SK-N-SH (cell line): ENCODE measurements at regions not wholly inside any gene's neighbourhood (a gene's known extent, or its start where the extent isn't known, plus 50 kb on each side); places are given as distances from the start of the nearest gene placed in this dataset.

ENCODE experiments used
- CTCF ChIA-PET: fragments of 300-600, 350-600 bp; formaldehyde crosslinking; extraction: SDS; loops from one replicate; lab custom pipeline; 2021; lab: Yijun Ruan, JAX
- POLR2A ChIA-PET: fragments of 350-600 bp; sonication (Branson Sonifier 250); formaldehyde crosslinking; extraction: SDS; loops from one replicate; lab custom pipeline; 2020; ENCODE audit warnings: antibody characterized with exemption, inconsistent platforms; lab: Yijun Ruan, JAX
- DNase-seq: peaks from one replicate; pipeline ENCODE4 v3.0.0; 2012
- H2AFZ ChIP-seq: fragments of 200-600 bp; sonication (generic); 2 replicates; pipeline ENCODE4 v1.8.1; 2016; ENCODE audit warnings: antibody characterized with exemption, mild to moderate bottlenecking, low read depth
- H3F3A ChIP-seq: fragments of 200-600 bp; sonication (generic); replicated peaks from 2 replicates; pipeline ENCODE3; 2016; ENCODE audit warnings: antibody characterized with exemption, mild to moderate bottlenecking; ENCODE audit not compliant: insufficient read depth
- H3K27ac ChIP-seq, 2 experiments: fragments of 200-500 bp in 1 of 2; fragments of 200-600 bp in 1 of 2; sonication (Bioruptor generic) in 1 of 2; sonication (generic), shearing (Covaris generic) in 1 of 2; 2 replicates each; pipeline versions ENCODE4 v1.5.1 to v1.6.1; 2014 to 2016; ENCODE audit warnings: low read depth in 2 of 2, inconsistent platforms in 1 of 2, low read length in 1 of 2, mild to moderate bottlenecking in 1 of 2, mixed read lengths in 1 of 2
- H3K27me3 ChIP-seq: fragments of 200-600 bp; sonication (generic), shearing (Covaris generic); 2 replicates; pipeline ENCODE4 v1.6.1; 2016; ENCODE audit warnings: mixed run types; ENCODE audit not compliant: insufficient read depth
- H3K36me3 ChIP-seq, 2 experiments: fragments of 200-500 bp in 1 of 2; fragments of 200-600 bp in 1 of 2; sonication (Bioruptor generic) in 1 of 2; sonication (generic) in 1 of 2; replicated peaks in 1 of 2; 2 replicates each; pipeline versions ENCODE3 to v1.5.1; 2014 to 2016; ENCODE audit warnings: low read length in 1 of 2, mild to moderate bottlenecking in 1 of 2; ENCODE audit not compliant: insufficient read depth in 2 of 2, control insufficient read depth in 1 of 2
- H3K4me1 ChIP-seq, 2 experiments: fragments of 200-500 bp in 1 of 2; fragments of 200-600 bp in 1 of 2; sonication (Bioruptor generic) in 1 of 2; sonication (generic), shearing (Covaris generic) in 1 of 2; 2 replicates each; pipeline versions ENCODE4 v1.5.1 to v1.6.1; 2014 to 2016; ENCODE audit warnings: low read depth in 1 of 2, low read length in 1 of 2, mixed run types in 1 of 2; ENCODE audit not compliant: insufficient read depth in 2 of 2, control insufficient read depth in 1 of 2
- H3K4me2 ChIP-seq: fragments of 200-600 bp; sonication (generic), shearing (Covaris generic); 2 replicates; pipeline ENCODE4 v1.6.1; 2017; ENCODE audit warnings: mixed run types
- H3K4me3 ChIP-seq, 2 experiments: fragments of 200-500 bp in 1 of 2; fragments of 200-600 bp in 1 of 2; sonication (Bioruptor generic) in 1 of 2; sonication (generic), shearing (Covaris generic) in 1 of 2; 2 replicates each; pipeline versions ENCODE4 v1.5.1 to v1.8.1; 2014 to 2016; ENCODE audit warnings: low read depth in 2 of 2, inconsistent platforms in 1 of 2, low read length in 1 of 2, mild to moderate bottlenecking in 1 of 2, mixed read lengths in 1 of 2, moderate library complexity in 1 of 2
- H3K79me2 ChIP-seq: fragments of 200-600 bp; sonication (generic); 2 replicates; pipeline ENCODE4 v1.8.1; 2017; ENCODE audit warnings: mild to moderate bottlenecking; ENCODE audit not compliant: insufficient read depth
- H3K9ac ChIP-seq: fragments of 200-600 bp; sonication (generic); 2 replicates; pipeline ENCODE4 v1.6.1; 2017; ENCODE audit warnings: mixed run types
- H3K9me2 ChIP-seq: fragments of 200-600 bp; sonication (generic); 2 replicates; pipeline ENCODE4 v1.6.1; 2017; ENCODE audit warnings: mixed run types
- H3K9me3 ChIP-seq: fragments of 200-600 bp; sonication (generic); 2 replicates; pipeline ENCODE4 v1.6.1; 2017; ENCODE audit warnings: mixed run types, mild to moderate bottlenecking, moderate library complexity
- H4K20me1 ChIP-seq: fragments of 200-600 bp; sonication (generic); 2 replicates; pipeline ENCODE4 v1.6.1; 2017; ENCODE audit warnings: mild to moderate bottlenecking, mixed run types; ENCODE audit not compliant: insufficient read depth
- CHD2 ChIP-seq: fragments of 150-350 bp; IDR thresholded peaks from 2 replicates; pipeline ENCODE4 v1.6.1; 2018; ENCODE audit warnings: low read length; ENCODE audit not compliant: partially characterized antibody
- ELF1 ChIP-seq: IDR thresholded peaks from 2 replicates; pipeline ENCODE4 v1.4.0; 2012
- EP300 ChIP-seq, 2 experiments: IDR thresholded peaks; 2 replicates each; pipeline versions ENCODE4 v1.4.0 to v1.6.1; 2012; ENCODE audit warnings: borderline replicate concordance in 1 of 2, low read depth in 1 of 2, low read length in 1 of 2
- EZH2phosphoT487 ChIP-seq: fragments of 200-600 bp; sonication (generic); IDR thresholded peaks from 2 replicates; pipeline ENCODE4 v1.6.1; 2017; ENCODE audit warnings: low read depth, mixed run types, mild to moderate bottlenecking, antibody characterized with exemption, moderate library complexity, borderline replicate concordance
- FOSL2 ChIP-seq: IDR thresholded peaks from 2 replicates; pipeline ENCODE4 v1.4.0; 2012; ENCODE audit warnings: low read depth, mild to moderate bottlenecking, moderate library complexity, borderline replicate concordance
- FOXJ3 ChIP-seq: sonication (generic); formaldehyde crosslinking; IDR thresholded peaks from 2 replicates; pipeline ENCODE4 v1.5.1; 2020; ENCODE audit warnings: mild to moderate bottlenecking, missing genetic modification reagents
- FOXM1 ChIP-seq: IDR thresholded peaks from 2 replicates; pipeline ENCODE4 v1.4.0; 2012; ENCODE audit warnings: low read depth, mild to moderate bottlenecking
- GABPA ChIP-seq: IDR thresholded peaks from 2 replicates; pipeline ENCODE4 v1.4.0; 2012; ENCODE audit warnings: low read depth, mild to moderate bottlenecking
- GATA2 ChIP-seq: sonication (generic); formaldehyde crosslinking; IDR thresholded peaks from 2 replicates; pipeline ENCODE4 v1.5.0; 2020; ENCODE audit warnings: mild to moderate bottlenecking, missing genetic modification reagents
- MXI1 ChIP-seq: IDR thresholded peaks from 2 replicates; pipeline ENCODE4 v1.6.1; 2012; ENCODE audit warnings: mild to moderate bottlenecking, low read depth, low read length, improper control_type of control experiment
- NRF1 ChIP-seq: IDR thresholded peaks from 2 replicates; pipeline ENCODE4 v1.6.1; 2012; ENCODE audit warnings: low read depth, mild to moderate bottlenecking, low read length
- POLR2AphosphoS5 ChIP-seq: IDR thresholded peaks from 2 replicates; pipeline ENCODE4 v1.6.1; 2012; ENCODE audit warnings: low read depth, low read length
- RAD21 ChIP-seq: IDR thresholded peaks from 2 replicates; pipeline ENCODE4 v1.6.1; 2012; ENCODE audit warnings: mild to moderate bottlenecking, low read length
- RFX5 ChIP-seq: IDR thresholded peaks from 2 replicates; pipeline ENCODE4 v1.6.1; 2012; ENCODE audit warnings: mild to moderate bottlenecking, improper control_type of control experiment, low read length
- SIN3A ChIP-seq: IDR thresholded peaks from 2 replicates; pipeline ENCODE4 v1.6.1; 2012; ENCODE audit warnings: low read depth, mild to moderate bottlenecking, low read length, moderate library complexity, borderline replicate concordance
- TCF12 ChIP-seq: IDR thresholded peaks from 2 replicates; pipeline ENCODE4 v1.4.0; 2012
- TEAD4 ChIP-seq: IDR thresholded peaks from 2 replicates; pipeline ENCODE4 v1.4.0; 2012; ENCODE audit warnings: mild to moderate bottlenecking, borderline replicate concordance; ENCODE audit not compliant: insufficient read depth
- WGBS: methylation state at CpG from one replicate; pipeline ENCODE4 v1.1.6; 2017; ENCODE audit warnings: low lambda C conversion rate; 5-methylcytosine and 5-hydroxymethylcytosine counted together
- TF ChIP-seq, protein P1 (sequence below): fragments of 150-350 bp; IDR thresholded peaks from 2 replicates; pipeline ENCODE4 v1.6.1; 2017; ENCODE audit warnings: antibody characterized with exemption, low read length, low read depth, borderline replicate concordance
- TF ChIP-seq, protein P2 (sequence below): IDR thresholded peaks from 2 replicates; pipeline ENCODE4 v1.4.0; 2012; ENCODE audit warnings: low read depth, borderline replicate concordance
- TF ChIP-seq, protein P3 (sequence below): IDR thresholded peaks from 2 replicates; pipeline ENCODE4; 2012
- TF ChIP-seq, protein P4 (sequence below): IDR thresholded peaks from 2 replicates; pipeline ENCODE4 v1.4.0; 2012; ENCODE audit warnings: low read depth
- TF ChIP-seq, protein P5 (sequence below): fragments of 150-350 bp; IDR thresholded peaks from 2 replicates; pipeline ENCODE4 v1.6.1; 2016; ENCODE audit warnings: mild to moderate bottlenecking, low read depth, low read length

DNA sequence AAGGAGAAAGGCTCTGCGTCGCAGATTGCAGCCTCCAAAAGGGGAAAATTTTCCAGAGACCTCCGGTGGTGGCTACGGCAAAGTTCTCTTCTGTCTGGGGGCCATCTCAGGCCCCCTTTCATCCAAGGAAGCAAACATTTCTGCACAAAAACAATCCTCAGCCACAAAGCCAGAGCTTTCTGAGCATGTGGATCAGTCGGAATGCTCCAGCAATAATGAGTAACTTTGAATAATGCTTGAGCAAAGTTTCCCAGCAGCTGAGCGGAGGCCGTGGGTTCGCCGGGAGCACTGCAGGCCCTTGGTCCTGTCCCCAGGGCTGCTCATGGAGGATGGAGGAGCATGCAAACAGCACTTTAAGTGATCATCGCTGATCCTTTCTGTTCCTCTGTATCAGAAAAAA lies 60.2 kb upstream of the UNC5A start:
- H3K9ac ChIP-seq = no peak overlapping the region
- H3F3A ChIP-seq = no peaks in the 10 kb centered on the region
- H2AFZ ChIP-seq = no peak overlapping the region
- no peaks in the 10 kb centered on the region for H3K9me2 ChIP-seq
- no peak overlapping the region for H3K4me2 ChIP-seq
- no peaks in the 10 kb centered on the region for H4K20me1 ChIP-seq
- CTCF ChIA-PET = interaction anchor here (1.3 to 1.5 kb wide), 2 partner anchors 13 to 89 kb away, joined by 3 to 5 read pairs; no protein-coding TSS in a partner anchor
- no peak for DNase-seq
- H3K27me3 ChIP-seq = 0 out of 2 replicates have a peak, but pooled peaks cover 5% of the 10 kb centered on the region
- POLR2A ChIA-PET = no interaction called here
- H3K79me2 ChIP-seq = no peaks in the 10 kb centered on the region
- H3K9me3 ChIP-seq = no peaks in the 10 kb centered on the region
- WGBS = 71% methylated on average over 10 of the region's 10 CpGs
- TF ChIP-seq, protein P1, sequence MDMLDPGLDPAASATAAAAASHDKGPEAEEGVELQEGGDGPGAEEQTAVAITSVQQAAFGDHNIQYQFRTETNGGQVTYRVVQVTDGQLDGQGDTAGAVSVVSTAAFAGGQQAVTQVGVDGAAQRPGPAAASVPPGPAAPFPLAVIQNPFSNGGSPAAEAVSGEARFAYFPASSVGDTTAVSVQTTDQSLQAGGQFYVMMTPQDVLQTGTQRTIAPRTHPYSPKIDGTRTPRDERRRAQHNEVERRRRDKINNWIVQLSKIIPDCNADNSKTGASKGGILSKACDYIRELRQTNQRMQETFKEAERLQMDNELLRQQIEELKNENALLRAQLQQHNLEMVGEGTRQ = no peak
- no peak for TF ChIP-seq SIN3A
- no peak for TF ChIP-seq GATA2 (CRISPR knock-in tag)
- no peak for TF ChIP-seq POLR2AphosphoS5
- TF ChIP-seq NRF1 = no peak
- no peak for TF ChIP-seq CHD2
- TF ChIP-seq RFX5 = no peak
- TF ChIP-seq, protein P2, sequence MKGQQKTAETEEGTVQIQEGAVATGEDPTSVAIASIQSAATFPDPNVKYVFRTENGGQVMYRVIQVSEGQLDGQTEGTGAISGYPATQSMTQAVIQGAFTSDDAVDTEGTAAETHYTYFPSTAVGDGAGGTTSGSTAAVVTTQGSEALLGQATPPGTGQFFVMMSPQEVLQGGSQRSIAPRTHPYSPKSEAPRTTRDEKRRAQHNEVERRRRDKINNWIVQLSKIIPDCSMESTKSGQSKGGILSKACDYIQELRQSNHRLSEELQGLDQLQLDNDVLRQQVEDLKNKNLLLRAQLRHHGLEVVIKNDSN = no peak
- TF ChIP-seq, protein P3, sequence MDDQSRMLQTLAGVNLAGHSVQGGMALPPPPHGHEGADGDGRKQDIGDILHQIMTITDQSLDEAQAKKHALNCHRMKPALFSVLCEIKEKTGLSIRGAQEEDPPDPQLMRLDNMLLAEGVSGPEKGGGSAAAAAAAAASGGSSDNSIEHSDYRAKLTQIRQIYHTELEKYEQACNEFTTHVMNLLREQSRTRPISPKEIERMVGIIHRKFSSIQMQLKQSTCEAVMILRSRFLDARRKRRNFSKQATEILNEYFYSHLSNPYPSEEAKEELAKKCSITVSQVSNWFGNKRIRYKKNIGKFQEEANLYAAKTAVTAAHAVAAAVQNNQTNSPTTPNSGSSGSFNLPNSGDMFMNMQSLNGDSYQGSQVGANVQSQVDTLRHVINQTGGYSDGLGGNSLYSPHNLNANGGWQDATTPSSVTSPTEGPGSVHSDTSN = no peak
- TF ChIP-seq FOXJ3 (CRISPR knock-in tag) = no peak
- TF ChIP-seq FOXM1 = no peak
- TF ChIP-seq EP300 (IDR thresholded peaks at IDR 0.05; ENCODE audit: borderline replicate concordance in 1 of 2, low read depth in 1 of 2, low read length in 1 of 2) = no peak
- H3K36me3 ChIP-seq = no peaks in the 10 kb centered on the region
- no peaks in the 10 kb centered on the region for H3K4me1 ChIP-seq
- no peak overlapping the region for H3K4me3 ChIP-seq
- H3K27ac ChIP-seq = no peak overlapping the region

DNA sequence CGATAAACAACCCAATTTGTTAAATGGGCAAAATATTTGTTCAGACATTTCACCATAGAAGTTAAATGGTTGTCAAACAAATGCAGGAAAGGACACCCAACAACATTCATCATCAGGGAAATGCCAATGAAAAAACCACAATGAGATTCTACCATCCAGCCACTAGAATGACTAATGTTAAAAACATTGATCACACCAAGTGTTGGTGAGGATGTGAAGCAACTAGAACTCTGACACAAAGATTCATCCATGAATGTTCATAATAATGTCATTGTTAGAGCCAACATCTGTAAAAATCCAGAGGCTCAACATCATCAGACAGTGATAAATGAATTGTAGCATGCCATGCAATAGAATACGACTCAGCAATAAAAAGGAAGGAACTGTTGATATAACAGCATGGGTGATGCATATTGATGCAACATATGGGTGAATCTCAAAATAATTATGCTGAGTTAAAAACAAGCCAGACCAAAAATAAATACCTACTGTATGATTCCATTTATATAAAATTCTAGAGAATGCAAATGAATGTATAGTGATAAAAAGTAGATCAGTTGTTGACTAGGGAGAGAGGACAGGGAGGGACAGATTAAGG lies 55.9 kb upstream of the UNC5A start:
- Histone ChIP-seq H3K36me3 (no peaks in the 10 kb centered on the region), H3K4me1 (no peaks in the 10 kb centered on the region), H2AFZ (no peak overlapping the region), H3K9me3 (no peaks in the 10 kb centered on the region), H3K4me2 (no peak overlapping the region), H4K20me1 (no peaks in the 10 kb centered on the region), H3K4me3 (no peak overlapping the region), H3K27me3 (0 out of 2 replicates have a peak, but pooled peaks cover 5% of the 10 kb centered on the region), H3K9ac (no peak overlapping the region), H3K27ac (no peak overlapping the region), H3K9me2 (no peaks in the 10 kb centered on the region), H3K79me2 (no peaks in the 10 kb centered on the region), H3F3A (no peaks in the 10 kb centered on the region)
- ChIA-PET CTCF (no interaction called here), POLR2A (no interaction called here)
- WGBS = 61% methylated on average over 2 of the region's 2 CpGs
- no peak for DNase-seq
- TF ChIP-seq EZH2phosphoT487 = no peak
- TF ChIP-seq NRF1 = no peak
- no peak for TF ChIP-seq TEAD4
- TF ChIP-seq FOXM1 = no peak
- TF ChIP-seq POLR2AphosphoS5 = no peak
- no peak for TF ChIP-seq TCF12
- TF ChIP-seq FOSL2 = no peak
- no peak for TF ChIP-seq ELF1
- no peak for TF ChIP-seq MXI1
- TF ChIP-seq, protein P1 = no peak
- TF ChIP-seq, protein P4, sequence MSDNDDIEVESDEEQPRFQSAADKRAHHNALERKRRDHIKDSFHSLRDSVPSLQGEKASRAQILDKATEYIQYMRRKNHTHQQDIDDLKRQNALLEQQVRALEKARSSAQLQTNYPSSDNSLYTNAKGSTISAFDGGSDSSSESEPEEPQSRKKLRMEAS = no peak
- TF ChIP-seq GABPA = no peak
- TF ChIP-seq, protein P5, sequence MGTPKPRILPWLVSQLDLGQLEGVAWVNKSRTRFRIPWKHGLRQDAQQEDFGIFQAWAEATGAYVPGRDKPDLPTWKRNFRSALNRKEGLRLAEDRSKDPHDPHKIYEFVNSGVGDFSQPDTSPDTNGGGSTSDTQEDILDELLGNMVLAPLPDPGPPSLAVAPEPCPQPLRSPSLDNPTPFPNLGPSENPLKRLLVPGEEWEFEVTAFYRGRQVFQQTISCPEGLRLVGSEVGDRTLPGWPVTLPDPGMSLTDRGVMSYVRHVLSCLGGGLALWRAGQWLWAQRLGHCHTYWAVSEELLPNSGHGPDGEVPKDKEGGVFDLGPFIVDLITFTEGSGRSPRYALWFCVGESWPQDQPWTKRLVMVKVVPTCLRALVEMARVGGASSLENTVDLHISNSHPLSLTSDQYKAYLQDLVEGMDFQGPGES = no peak
- TF ChIP-seq CHD2 = no peak
- no peak for TF ChIP-seq RAD21
- TF ChIP-seq, protein P2 = no peak
